Activated naive CD8-positive, alpha-beta T cell treated with anti-CD3 and anti-CD28 coated beads for 36 hours (primary cell): ENCODE measurements at regions not wholly inside any gene's neighbourhood (a gene's known extent, or its start where the extent isn't known, plus 50 kb on each side); places are given as distances from the start of the nearest gene placed in this dataset.
"Not testable (repeated sequence)": the region's sequence is repeated elsewhere in the genome, so short reads cannot be mapped to it uniquely, and the experiment has no call there.

Experiments
- DNase-seq: peaks from one replicate; pipeline ENCODE4 v3.0.0; 2021
- H3K27ac Mint-ChIP-seq: one replicate; pipeline ENCODE4 v1.8.0; 2022; ENCODE audit warnings: mild to moderate bottlenecking, moderate library complexity, mixed read lengths
- H3K27me3 Mint-ChIP-seq: one replicate; pipeline ENCODE4 v1.8.0; 2022; ENCODE audit warnings: mild to moderate bottlenecking, mixed read lengths
- H3K36me3 Mint-ChIP-seq: one replicate; pipeline ENCODE4 v1.8.0; 2021; ENCODE audit warnings: mild to moderate bottlenecking, mixed read lengths
- H3K4me1 Mint-ChIP-seq: one replicate; pipeline ENCODE4 v1.8.0; 2021; ENCODE audit warnings: mixed read lengths
- H3K4me3 Mint-ChIP-seq: one replicate; pipeline ENCODE4 v1.8.0; 2022; ENCODE audit warnings: mild to moderate bottlenecking, moderate library complexity, mixed read lengths
- H3K9me3 Mint-ChIP-seq: one replicate; pipeline ENCODE4 v1.8.0; 2022; ENCODE audit warnings: mixed read lengths

GRCh38 chr13:66195238-66195637, 1034.9 kb downstream of the PCDH9 start:
- no peaks in the 10 kb centered on the region for H3K9me3 Mint-ChIP-seq
- H3K4me3 Mint-ChIP-seq: no peak overlapping the region
- no peaks in the 10 kb centered on the region for H3K36me3 Mint-ChIP-seq
- H3K27ac Mint-ChIP-seq: no peak overlapping the region
- H3K4me1 Mint-ChIP-seq: no peaks in the 10 kb centered on the region
- no peak for DNase-seq
- no peaks in the 10 kb centered on the region for H3K27me3 Mint-ChIP-seq

- no peak overlapping the region for H3K4me3 Mint-ChIP-seq
- no peak overlapping the region for H3K27ac Mint-ChIP-seq
- H3K27me3 Mint-ChIP-seq: no peaks in the 10 kb centered on the region
- no peaks in the 10 kb centered on the region for H3K36me3 Mint-ChIP-seq
- no peak for DNase-seq
- H3K9me3 Mint-ChIP-seq: no peaks in the 10 kb centered on the region
- no peaks in the 10 kb centered on the region for H3K4me1 Mint-ChIP-seq
These were observed 1040.2 kb downstream of the PCDH9 start for GRCh38 chr13:66189986-66190385.

GRCh38 chr13:66180836-66181235, 1049.3 kb downstream of the PCDH9 start:
- Mint-ChIP-seq H3K9me3 (no peaks in the 10 kb centered on the region), H3K36me3 (no peaks in the 10 kb centered on the region), H3K4me1 (no peaks in the 10 kb centered on the region), H3K27ac (no peak overlapping the region), H3K4me3 (no peak overlapping the region), H3K27me3 (no peaks in the 10 kb centered on the region)
- DNase-seq: no peak

GRCh38 chr13:66171920-66172319, 1058.2 kb downstream of the PCDH9 start:
- Mint-ChIP-seq H3K9me3 (no peaks in the 10 kb centered on the region), H3K4me1 (no peaks in the 10 kb centered on the region), H3K27ac (no peak overlapping the region), H3K4me3 (no peak overlapping the region), H3K36me3 (no peaks in the 10 kb centered on the region), H3K27me3 (no peaks in the 10 kb centered on the region)
- no peak for DNase-seq

- Mint-ChIP-seq H3K9me3 (no peaks in the 10 kb centered on the region), H3K27me3 (no peaks in the 10 kb centered on the region)
These were observed 1067.7 kb downstream of the PCDH9 start for GRCh38 chr13:66162470-66162869.

GRCh38 chr13:66159511-66159910, 1070.6 kb downstream of the PCDH9 start:
- Mint-ChIP-seq H3K4me3 (no peak overlapping the region), H3K27ac (no peak overlapping the region), H3K4me1 (no peaks in the 10 kb centered on the region), H3K9me3 (no peaks in the 10 kb centered on the region), H3K27me3 (no peaks in the 10 kb centered on the region), H3K36me3 (no peaks in the 10 kb centered on the region)
- no peak for DNase-seq

More at GRCh38 chr13:66162470-66162869, 1067.7 kb downstream of the PCDH9 start:
- H3K27ac Mint-ChIP-seq: no peak overlapping the region
- H3K36me3 Mint-ChIP-seq: no peaks in the 10 kb centered on the region
- no peaks in the 10 kb centered on the region for H3K4me1 Mint-ChIP-seq
- no peak overlapping the region for H3K4me3 Mint-ChIP-seq
- DNase-seq: no peak

GRCh38 chr13:66154976-66155375, 1075.2 kb downstream of the PCDH9 start:
- Mint-ChIP-seq H3K4me3 (no peak overlapping the region), H3K9me3 (no peaks in the 10 kb centered on the region), H3K27ac (no peak overlapping the region), H3K27me3 (no peaks in the 10 kb centered on the region), H3K4me1 (no peaks in the 10 kb centered on the region), H3K36me3 (no peaks in the 10 kb centered on the region)
- DNase-seq: no peak

- H3K4me1 Mint-ChIP-seq: no peaks in the 10 kb centered on the region
- no peaks in the 10 kb centered on the region for H3K36me3 Mint-ChIP-seq
- no peak overlapping the region for H3K4me3 Mint-ChIP-seq
- no peak overlapping the region for H3K27ac Mint-ChIP-seq
- H3K9me3 Mint-ChIP-seq: no peaks in the 10 kb centered on the region
- no peak for DNase-seq
- no peaks in the 10 kb centered on the region for H3K27me3 Mint-ChIP-seq
These were observed 1075.8 kb downstream of the PCDH9 start for GRCh38 chr13:66154354-66154753.

- no peaks in the 10 kb centered on the region for H3K36me3 Mint-ChIP-seq
- no peak overlapping the region for H3K27ac Mint-ChIP-seq
- H3K4me3 Mint-ChIP-seq: no peak overlapping the region
- no peak for DNase-seq
- no peaks in the 10 kb centered on the region for H3K27me3 Mint-ChIP-seq
- H3K9me3 Mint-ChIP-seq: no peaks in the 10 kb centered on the region
- H3K4me1 Mint-ChIP-seq: no peaks in the 10 kb centered on the region
These were observed 1077.5 kb downstream of the PCDH9 start for GRCh38 chr13:66152596-66152995.

GRCh38 chr13:66144357-66144756, 1085.8 kb downstream of the PCDH9 start:
- H3K4me3 Mint-ChIP-seq, H3K27ac Mint-ChIP-seq, H3K9me3 Mint-ChIP-seq, H3K27me3 Mint-ChIP-seq, H3K36me3 Mint-ChIP-seq, DNase-seq, H3K4me1 Mint-ChIP-seq: not testable (repeated sequence)

GRCh38 chr13:66139701-66140100, 1090.4 kb downstream of the PCDH9 start:
- Mint-ChIP-seq H3K4me3 (no peak overlapping the region), H3K9me3 (peaks cover 1% of the 10 kb centered on the region), H3K27me3 (no peaks in the 10 kb centered on the region), H3K27ac (peak overlapping the region; percentile 54), H3K4me1 (no peaks in the 10 kb centered on the region), H3K36me3 (no peaks in the 10 kb centered on the region)
- DNase-seq: no peak

GRCh38 chr13:66139250-66139649, 1090.9 kb downstream of the PCDH9 start:
- Mint-ChIP-seq H3K27me3 (no peaks in the 10 kb centered on the region), H3K27ac (no peak overlapping the region), H3K36me3 (no peaks in the 10 kb centered on the region), H3K9me3 (peaks cover 1% of the 10 kb centered on the region), H3K4me1 (no peaks in the 10 kb centered on the region), H3K4me3 (no peak overlapping the region)
- no peak for DNase-seq

GRCh38 chr13:66138172-66138811, 1091.8 kb downstream of the PCDH9 start:
- Mint-ChIP-seq H3K36me3 (no peaks in the 10 kb centered on the region), H3K4me1 (no peaks in the 10 kb centered on the region), H3K27me3 (no peaks in the 10 kb centered on the region), H3K4me3 (no peak overlapping the region), H3K27ac (no peak overlapping the region), H3K9me3 (no peaks in the 10 kb centered on the region)
- DNase-seq: no peak

GRCh38 chr13:66137384-66137783, 1092.8 kb downstream of the PCDH9 start:
- no peaks in the 10 kb centered on the region for H3K4me1 Mint-ChIP-seq
- no peak overlapping the region for H3K27ac Mint-ChIP-seq
- no peaks in the 10 kb centered on the region for H3K36me3 Mint-ChIP-seq
- no peak for DNase-seq
- H3K27me3 Mint-ChIP-seq: no peaks in the 10 kb centered on the region
- no peak overlapping the region for H3K4me3 Mint-ChIP-seq
- H3K9me3 Mint-ChIP-seq: no peaks in the 10 kb centered on the region

GRCh38 chr13:66128692-66129269, 1101.4 kb downstream of the PCDH9 start:
- DNase-seq: no peak
- H3K27me3 Mint-ChIP-seq: no peaks in the 10 kb centered on the region
- H3K36me3 Mint-ChIP-seq: no peaks in the 10 kb centered on the region
- H3K4me1 Mint-ChIP-seq: peaks cover 13% of the 10 kb centered on the region
- no peaks in the 10 kb centered on the region for H3K9me3 Mint-ChIP-seq
- H3K27ac Mint-ChIP-seq: no peak overlapping the region
- no peak overlapping the region for H3K4me3 Mint-ChIP-seq

- no peak overlapping the region for H3K4me3 Mint-ChIP-seq
- peak; percentile 6 for DNase-seq
These were observed 1101.9 kb downstream of the PCDH9 start for GRCh38 chr13:66128201-66128600.

More at GRCh38 chr13:66128201-66128600, 1101.9 kb downstream of the PCDH9 start:
- no peak overlapping the region for H3K27ac Mint-ChIP-seq
- H3K27me3 Mint-ChIP-seq: no peaks in the 10 kb centered on the region
- no peaks in the 10 kb centered on the region for H3K9me3 Mint-ChIP-seq
- H3K36me3 Mint-ChIP-seq: no peaks in the 10 kb centered on the region
- peaks cover 13% of the 10 kb centered on the region for H3K4me1 Mint-ChIP-seq
